ENCODE measurements at regions not wholly inside any gene's neighbourhood (a gene's known extent, or its start where the extent isn't known, plus 50 kb on each side); places are given as distances from the start of the nearest gene placed in this dataset.

DNA sequence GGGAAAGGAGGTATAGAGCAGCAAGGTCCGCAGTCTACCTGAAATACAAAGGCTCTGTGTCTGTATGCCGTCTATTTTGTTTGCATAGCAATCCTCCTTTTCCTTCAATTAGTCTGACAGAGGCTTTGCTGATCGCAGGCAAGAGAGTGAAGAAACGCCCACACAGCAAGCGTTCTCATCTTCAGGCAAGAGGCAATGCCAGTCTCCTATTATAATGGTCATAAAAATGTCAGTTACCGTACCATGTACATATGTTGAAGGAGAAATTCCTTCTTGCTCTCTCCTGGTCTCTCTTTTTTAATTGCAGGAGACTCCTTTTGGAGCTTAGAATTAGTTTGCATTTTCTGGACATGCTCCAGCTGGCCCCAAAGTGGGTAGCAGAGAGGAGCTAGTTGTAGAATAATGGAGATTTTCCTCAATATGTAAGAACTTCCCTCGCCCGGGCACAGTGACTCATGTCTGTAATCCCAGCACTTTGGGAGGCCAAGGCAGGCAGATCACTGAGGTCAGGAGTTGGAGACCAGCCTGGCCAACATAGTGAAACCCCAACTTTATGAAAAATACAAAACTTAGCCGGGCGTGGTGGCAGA lies 139.5 kb downstream of the PFKFB3 start:
- no peak overlapping the region for H3K4me3 ChIP-seq (ENCODE audit: low read depth, low read length)
- POLR2A ChIA-PET, result no interaction called here
- no peak for DNase-seq (ENCODE audit: low read depth)
- TF ChIP-seq, protein P1, sequence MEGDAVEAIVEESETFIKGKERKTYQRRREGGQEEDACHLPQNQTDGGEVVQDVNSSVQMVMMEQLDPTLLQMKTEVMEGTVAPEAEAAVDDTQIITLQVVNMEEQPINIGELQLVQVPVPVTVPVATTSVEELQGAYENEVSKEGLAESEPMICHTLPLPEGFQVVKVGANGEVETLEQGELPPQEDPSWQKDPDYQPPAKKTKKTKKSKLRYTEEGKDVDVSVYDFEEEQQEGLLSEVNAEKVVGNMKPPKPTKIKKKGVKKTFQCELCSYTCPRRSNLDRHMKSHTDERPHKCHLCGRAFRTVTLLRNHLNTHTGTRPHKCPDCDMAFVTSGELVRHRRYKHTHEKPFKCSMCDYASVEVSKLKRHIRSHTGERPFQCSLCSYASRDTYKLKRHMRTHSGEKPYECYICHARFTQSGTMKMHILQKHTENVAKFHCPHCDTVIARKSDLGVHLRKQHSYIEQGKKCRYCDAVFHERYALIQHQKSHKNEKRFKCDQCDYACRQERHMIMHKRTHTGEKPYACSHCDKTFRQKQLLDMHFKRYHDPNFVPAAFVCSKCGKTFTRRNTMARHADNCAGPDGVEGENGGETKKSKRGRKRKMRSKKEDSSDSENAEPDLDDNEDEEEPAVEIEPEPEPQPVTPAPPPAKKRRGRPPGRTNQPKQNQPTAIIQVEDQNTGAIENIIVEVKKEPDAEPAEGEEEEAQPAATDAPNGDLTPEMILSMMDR (IDR thresholded peaks at IDR 0.05; ENCODE audit: insufficient read depth, low read depth, low read length), result no peak
- CTCF ChIA-PET, result interaction anchor here (2.2 kb wide), 1 partner anchor 12 kb away, joined by 6 read pairs; no protein-coding TSS in a partner anchor
- no peaks in the 10 kb centered on the region for H3K27me3 ChIP-seq (ENCODE audit: control insufficient read depth, insufficient read depth, low read length)
- H3K36me3 ChIP-seq (ENCODE audit: control insufficient read depth, insufficient read depth, low read length), result no peaks in the 10 kb centered on the region

DNA sequence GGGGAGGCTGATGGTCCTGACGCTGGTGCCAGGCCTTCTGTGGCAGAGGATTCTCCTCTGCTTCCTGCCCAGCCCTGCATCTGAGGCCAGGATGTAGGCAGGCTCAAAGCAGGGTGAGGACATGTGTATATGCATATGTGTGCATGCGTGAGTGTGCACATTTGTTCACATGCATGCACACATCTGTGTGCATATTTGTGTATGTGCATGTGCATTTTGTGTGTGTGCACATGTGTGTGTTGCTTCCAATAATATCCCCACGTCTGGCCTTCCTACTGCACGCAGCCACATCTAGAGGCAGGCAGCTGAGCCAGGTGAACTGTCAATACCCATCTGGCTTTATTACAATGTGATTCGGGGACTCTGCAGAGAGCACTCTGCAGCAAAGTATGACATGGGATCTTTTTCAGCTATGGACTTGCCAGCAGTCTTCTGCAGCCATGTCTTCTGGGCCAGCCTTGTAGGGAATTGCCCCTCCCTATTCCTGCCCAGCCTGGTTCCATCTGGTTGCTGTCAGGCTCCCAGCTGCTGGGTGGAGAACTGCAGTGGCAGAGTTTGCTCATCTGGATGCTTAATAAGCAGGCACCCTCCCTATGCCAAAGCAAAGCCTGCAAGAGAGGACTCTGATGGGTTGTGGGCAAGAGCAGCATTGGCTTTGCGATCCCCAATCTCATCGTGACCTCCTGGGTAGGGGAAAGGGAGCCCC lies 140.7 kb downstream of the PFKFB3 start:
- Histone ChIP-seq H3K36me3 (ENCODE audit: control insufficient read depth, insufficient read depth, low read length) (no peaks in the 10 kb centered on the region), H3K4me3 (ENCODE audit: low read depth, low read length) (no peak overlapping the region), H3K27me3 (ENCODE audit: control insufficient read depth, insufficient read depth, low read length) (no peaks in the 10 kb centered on the region)
- TF ChIP-seq, protein P1 (IDR thresholded peaks at IDR 0.05; ENCODE audit: insufficient read depth, low read depth, low read length), result no peak
- DNase-seq (ENCODE audit: low read depth), result no peak
- CTCF ChIA-PET, result interaction anchor here (1.6 kb wide), 1 partner anchor 8 kb away, joined by 4 read pairs; no protein-coding TSS in a partner anchor
- POLR2A ChIA-PET, result no interaction called here

DNA sequence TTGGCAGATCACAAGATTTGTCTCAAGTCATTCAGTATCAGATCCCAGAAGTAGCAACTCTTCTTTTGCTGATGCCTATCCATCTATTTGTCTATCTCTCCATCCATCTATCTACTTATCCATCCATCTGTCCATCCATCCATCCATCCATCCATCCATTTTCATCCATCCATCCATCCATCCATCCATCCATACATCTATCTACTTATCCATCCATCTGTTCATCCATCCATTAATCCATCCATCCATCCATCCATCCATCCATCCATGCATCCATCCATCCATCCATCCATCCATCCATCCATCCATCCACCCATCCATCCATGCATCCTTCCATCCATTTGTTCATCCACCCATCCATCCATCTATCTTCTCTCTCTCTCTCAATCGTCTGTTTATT lies 142.7 kb downstream of the PFKFB3 start:
- CTCF ChIA-PET, result interaction anchor here (0.5 kb wide), 1 partner anchor 88 kb away, joined by 3 read pairs; no protein-coding TSS in a partner anchor
- POLR2A ChIA-PET, result no interaction called here
- Histone ChIP-seq H3K4me3 (ENCODE audit: low read depth, low read length) (no peak overlapping the region), H3K36me3 (ENCODE audit: control insufficient read depth, insufficient read depth, low read length) (no peaks in the 10 kb centered on the region), H3K27me3 (ENCODE audit: control insufficient read depth, insufficient read depth, low read length) (no peaks in the 10 kb centered on the region)
- DNase-seq (ENCODE audit: low read depth), result no peak
- TF ChIP-seq, protein P1 (IDR thresholded peaks at IDR 0.05; ENCODE audit: insufficient read depth, low read depth, low read length), result no peak

DNA sequence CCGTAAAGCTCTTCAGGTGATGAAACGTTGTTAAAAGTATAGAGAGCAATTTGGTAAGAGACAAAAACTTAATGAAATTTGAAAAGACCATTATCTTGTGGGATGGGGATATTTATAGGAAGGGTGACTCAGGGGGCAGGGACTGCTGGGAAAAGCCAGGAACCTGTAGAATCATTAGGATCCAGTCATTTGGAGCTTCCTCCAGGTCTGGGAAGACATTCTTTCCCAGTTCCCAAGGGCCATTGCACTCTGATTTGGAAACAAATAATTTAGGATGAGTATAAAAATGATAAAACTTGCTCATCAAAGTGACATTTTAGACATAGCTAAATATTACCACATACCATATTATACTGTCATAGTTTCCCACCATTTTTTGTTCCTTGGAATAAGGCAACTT lies 143.9 kb downstream of the PFKFB3 start:
- CTCF ChIA-PET, result interaction anchor here (0.6 kb wide), 1 partner anchor 770 kb away, joined by 3 read pairs; no protein-coding TSS in a partner anchor
- POLR2A ChIA-PET, result no interaction called here
- TF ChIP-seq, protein P1 (IDR thresholded peaks at IDR 0.05; ENCODE audit: insufficient read depth, low read depth, low read length), result no peak
- no peak for DNase-seq (ENCODE audit: low read depth)
- Histone ChIP-seq H3K36me3 (ENCODE audit: control insufficient read depth, insufficient read depth, low read length) (no peaks in the 10 kb centered on the region), H3K4me3 (ENCODE audit: low read depth, low read length) (no peak overlapping the region), H3K27me3 (ENCODE audit: control insufficient read depth, insufficient read depth, low read length) (no peaks in the 10 kb centered on the region)

DNA sequence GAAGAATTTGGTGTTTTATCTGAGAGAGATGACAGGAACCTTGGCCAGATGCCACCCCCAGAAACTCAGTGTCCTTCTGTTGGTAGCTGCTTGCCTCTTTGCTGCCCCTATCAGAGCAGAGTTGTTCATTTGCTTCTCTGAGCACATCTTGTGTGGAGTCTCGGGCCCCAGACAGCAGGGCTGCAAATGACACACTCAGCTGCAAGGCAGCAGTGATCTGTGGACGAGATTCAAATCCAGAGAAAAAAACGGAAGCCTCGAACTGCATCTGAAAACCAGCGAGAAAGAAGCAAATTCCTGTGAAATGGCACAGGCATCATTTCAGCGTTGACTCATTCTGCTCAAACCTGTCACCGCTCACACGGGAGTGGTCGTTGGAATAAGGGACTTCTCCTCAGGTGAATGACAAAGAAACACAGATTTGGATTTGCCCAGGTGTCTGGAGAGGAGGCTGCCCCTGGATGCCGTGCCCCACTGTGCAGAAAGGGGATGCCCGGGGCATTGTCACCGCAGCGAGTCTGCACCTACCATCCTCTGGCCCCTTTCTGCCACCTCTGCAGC lies 144.7 kb downstream of the PFKFB3 start:
- ChIA-PET POLR2A (no interaction called here), CTCF (no interaction called here)
- TF ChIP-seq, protein P1 (IDR thresholded peaks at IDR 0.05; ENCODE audit: insufficient read depth, low read depth, low read length), result no peak
- Histone ChIP-seq H3K27me3 (ENCODE audit: control insufficient read depth, insufficient read depth, low read length) (no peaks in the 10 kb centered on the region), H3K4me3 (ENCODE audit: low read depth, low read length) (no peak overlapping the region), H3K36me3 (ENCODE audit: control insufficient read depth, insufficient read depth, low read length) (no peaks in the 10 kb centered on the region)
- DNase-seq (ENCODE audit: low read depth), result no peak
